BE2C (cell line): ENCODE measurements at regions not wholly inside any gene's neighbourhood (a gene's known extent, or its start where the extent isn't known, plus 50 kb on each side); places are given as distances from the start of the nearest gene placed in this dataset.

Experiments used
- DNase-seq: peaks from one replicate; pipeline ENCODE4 v3.0.0-alpha.2; 2020
- H3K27me3 ChIP-seq: fragments of 250-450 bp; sonication (Bioruptor Pico); 2 replicates; pipeline ENCODE4 v1.5.1; 2020; ENCODE audit warnings: mild to moderate bottlenecking
- H3K36me3 ChIP-seq: fragments of 250-450 bp; sonication (Bioruptor Pico); 2 replicates; pipeline ENCODE4 v1.5.1; 2020; ENCODE audit warnings: mild to moderate bottlenecking
- H3K4me1 ChIP-seq: fragments of 250-450 bp; sonication (Bioruptor Pico); 2 replicates; pipeline ENCODE4 v1.5.1; 2020
- H3K4me3 ChIP-seq: 2 replicates; pipeline ENCODE4 v1.5.1; 2011; ENCODE audit warnings: low read depth, low read length
- H3K9me3 ChIP-seq: fragments of 250-450 bp; sonication (Bioruptor Pico); 2 replicates; pipeline ENCODE4 v1.5.1; 2020
- CTCF ChIP-seq: IDR thresholded peaks from 2 replicates; pipeline ENCODE4 v1.5.1; 2012; ENCODE audit warnings: mild to moderate bottlenecking, low read depth, low read length

GRCh38 chr3:103657756-103658155 is 1222.9 kb downstream of the ZPLD1 start:
- no peak for DNase-seq
- H3K9me3 ChIP-seq: no peaks in the 10 kb centered on the region
- no peaks in the 10 kb centered on the region for H3K4me1 ChIP-seq
- no peaks in the 10 kb centered on the region for H3K27me3 ChIP-seq
- no peak overlapping the region for H3K4me3 ChIP-seq
- no peak for TF ChIP-seq CTCF
- H3K36me3 ChIP-seq: no peaks in the 10 kb centered on the region

DNA sequence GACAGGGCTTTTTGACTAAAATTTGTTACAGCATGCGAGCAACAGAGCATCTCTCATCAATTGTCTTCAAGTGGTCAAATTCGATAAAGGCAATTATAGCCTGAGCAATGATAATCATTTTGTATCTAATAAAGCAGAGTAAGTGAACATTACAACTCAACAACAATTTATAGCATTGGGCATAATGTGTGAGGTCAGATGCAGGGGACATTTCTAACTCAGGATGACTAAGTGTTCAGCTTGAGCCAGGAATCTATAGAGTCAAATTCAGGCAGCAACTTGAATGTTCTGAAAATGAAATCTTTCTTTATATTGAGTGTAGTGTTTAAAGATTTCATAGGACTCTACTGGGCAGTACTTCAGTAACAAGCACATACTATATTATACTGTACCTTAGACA is 1226.0 kb downstream of the ZPLD1 start:
- no peaks in the 10 kb centered on the region for H3K4me1 ChIP-seq
- H3K27me3 ChIP-seq: no peaks in the 10 kb centered on the region
- no peak overlapping the region for H3K4me3 ChIP-seq
- no peak for TF ChIP-seq CTCF
- DNase-seq: no peak
- no peaks in the 10 kb centered on the region for H3K9me3 ChIP-seq
- H3K36me3 ChIP-seq: no peaks in the 10 kb centered on the region

DNA sequence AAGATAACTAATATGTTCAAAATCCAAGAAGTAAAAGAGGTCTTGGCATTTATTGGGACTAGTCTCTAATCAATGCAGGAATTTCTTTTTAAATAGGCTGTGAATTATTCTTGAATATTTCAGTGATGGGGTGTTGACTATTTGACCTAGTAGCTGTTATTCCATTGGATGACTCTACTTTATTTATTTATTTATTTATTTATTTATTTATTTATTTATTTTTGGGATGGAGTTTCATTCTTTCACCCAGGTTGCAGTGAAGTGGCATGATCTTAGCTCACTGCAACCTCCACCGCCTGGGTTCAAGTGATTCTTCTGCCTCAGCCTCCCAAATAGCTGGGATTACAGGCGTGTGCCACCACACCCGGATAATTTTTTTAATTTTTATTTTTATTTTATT is 1227.8 kb downstream of the ZPLD1 start:
- no peak for TF ChIP-seq CTCF
- H3K4me3 ChIP-seq: no peak overlapping the region
- H3K9me3 ChIP-seq: no peaks in the 10 kb centered on the region
- H3K36me3 ChIP-seq: no peaks in the 10 kb centered on the region
- no peaks in the 10 kb centered on the region for H3K27me3 ChIP-seq
- no peak for DNase-seq
- no peaks in the 10 kb centered on the region for H3K4me1 ChIP-seq

GRCh38 chr3:103672346-103672745 is 1237.5 kb downstream of the ZPLD1 start:
- no peak for TF ChIP-seq CTCF
- H3K4me1 ChIP-seq: no peaks in the 10 kb centered on the region
- H3K9me3 ChIP-seq: no peaks in the 10 kb centered on the region
- no peaks in the 10 kb centered on the region for H3K27me3 ChIP-seq
- no peak for DNase-seq
- H3K4me3 ChIP-seq: no peak overlapping the region
- H3K36me3 ChIP-seq: no peaks in the 10 kb centered on the region

DNA sequence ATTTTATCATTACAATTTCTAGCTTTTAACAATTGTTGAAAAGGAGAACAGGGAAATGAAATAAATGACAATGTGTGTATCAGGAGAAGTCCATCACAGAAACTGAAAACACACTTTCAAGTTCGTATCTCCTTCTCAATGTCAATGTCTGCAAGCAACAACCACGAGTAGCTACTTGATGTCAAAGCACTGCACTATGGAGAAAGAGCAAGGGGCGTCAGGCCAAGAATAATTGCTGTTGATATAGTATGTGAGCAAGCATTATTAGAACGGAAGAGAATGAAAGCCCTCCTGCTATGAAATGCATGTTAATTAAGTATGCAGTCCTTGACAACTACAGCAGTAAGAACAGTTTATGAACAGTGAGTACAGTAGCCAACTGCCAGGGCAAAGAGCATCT is 1250.1 kb downstream of the ZPLD1 start:
- TF ChIP-seq CTCF: no peak
- no peak overlapping the region for H3K4me3 ChIP-seq
- no peaks in the 10 kb centered on the region for H3K4me1 ChIP-seq
- H3K36me3 ChIP-seq: no peaks in the 10 kb centered on the region
- H3K9me3 ChIP-seq: no peaks in the 10 kb centered on the region
- DNase-seq: no peak
- H3K27me3 ChIP-seq: no peaks in the 10 kb centered on the region

DNA sequence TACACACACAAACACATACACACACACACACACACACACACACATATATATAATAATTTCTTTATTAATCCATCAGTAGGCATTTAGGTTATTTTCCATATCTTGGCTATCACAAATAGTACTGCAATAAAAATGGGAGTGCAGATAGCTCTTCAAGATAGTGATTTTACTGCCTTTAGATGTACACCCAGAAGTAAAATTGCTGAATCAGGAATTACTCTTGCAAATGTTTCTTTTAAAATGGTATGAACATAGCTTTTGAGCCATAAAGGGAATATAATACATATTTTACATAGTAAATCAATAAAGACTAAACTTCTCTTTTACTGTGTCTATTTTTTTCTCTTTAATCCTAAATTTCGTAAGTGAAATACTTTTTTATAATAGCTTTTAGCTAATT is 1251.1 kb downstream of the ZPLD1 start:
- no peak overlapping the region for H3K4me3 ChIP-seq
- no peaks in the 10 kb centered on the region for H3K9me3 ChIP-seq
- no peak for DNase-seq
- H3K36me3 ChIP-seq: no peaks in the 10 kb centered on the region
- no peaks in the 10 kb centered on the region for H3K27me3 ChIP-seq
- no peak for TF ChIP-seq CTCF
- no peaks in the 10 kb centered on the region for H3K4me1 ChIP-seq
